Liver (tissue), 8 donors: ENCODE measurements at regions not wholly inside any gene's neighbourhood (a gene's known extent, or its start where the extent isn't known, plus 50 kb on each side); places are given as distances from the start of the nearest gene placed in this dataset.

Experiments used
- DNase-seq: peaks from one replicate; pipeline ENCODE4 v3.0.0-alpha.2; 2017; ENCODE audit warnings: low spot score
- H3K27ac ChIP-seq, 2 donors: one replicate each; pipeline ENCODE4 v1.7.0; 2013; ENCODE audit warnings: inconsistent platforms in 2 of 2, low read length in 2 of 2, control low read depth in 1 of 2, low read depth in 1 of 2, mild to moderate bottlenecking in 1 of 2
- H3K27me3 ChIP-seq, 4 donors: one replicate each; pipeline versions ENCODE4 v1.6.1 to v1.7.0; 2013; ENCODE audit warnings: low read length in 3 of 4, inconsistent platforms in 1 of 4, mild to moderate bottlenecking in 1 of 4, moderate library complexity in 1 of 4; ENCODE audit not compliant: control insufficient read depth in 4 of 4, insufficient read depth in 4 of 4
- H3K36me3 ChIP-seq, 4 donors: one replicate each; pipeline versions ENCODE4 v1.6.1 to v1.7.0; 2013; ENCODE audit warnings: low read length in 3 of 4, mild to moderate bottlenecking in 3 of 4, low read depth in 1 of 4, moderate library complexity in 1 of 4; ENCODE audit not compliant: control insufficient read depth in 4 of 4, insufficient read depth in 3 of 4
- H3K4me1 ChIP-seq, 4 donors: one replicate each; pipeline versions ENCODE4 v1.6.1 to v1.7.0; 2013; ENCODE audit warnings: low read length in 3 of 4, mild to moderate bottlenecking in 3 of 4, moderate library complexity in 1 of 4; ENCODE audit not compliant: control insufficient read depth in 4 of 4, insufficient read depth in 4 of 4
- H3K4me3 ChIP-seq, 3 donors: one replicate each; pipeline versions ENCODE4 v1.6.1 to v1.7.0; 2013; ENCODE audit warnings: low read length in 3 of 3, control low read depth in 1 of 3, low read depth in 1 of 3, mild to moderate bottlenecking in 1 of 3
- H3K9ac ChIP-seq, 2 donors: one replicate each; pipeline ENCODE4 v1.7.0; 2013; ENCODE audit warnings: low read length in 2 of 2, mild to moderate bottlenecking in 2 of 2, moderate library complexity in 2 of 2, control low read depth in 1 of 2, low read depth in 1 of 2
- H3K9me3 ChIP-seq, 4 donors: one replicate each; pipeline versions ENCODE4 v1.6.1 to v1.7.0; 2013; ENCODE audit warnings: low read length in 3 of 4; ENCODE audit not compliant: control insufficient read depth in 4 of 4
- HNF4A ChIP-seq, 2 donors: conservative IDR thresholded peaks; 2 replicates each; pipeline ENCODE4 v1.6.1; 2016; ENCODE audit warnings: antibody characterized with exemption in 2 of 2, mild to moderate bottlenecking in 2 of 2
- HNF4G ChIP-seq: IDR thresholded peaks from 2 replicates; pipeline ENCODE4 v1.6.1; 2016; ENCODE audit warnings: antibody characterized with exemption
- RXRA ChIP-seq, 2 donors: IDR thresholded peaks; 2 replicates each; pipeline ENCODE4 v1.6.1; 2017 to 2018; ENCODE audit warnings: antibody characterized with exemption in 2 of 2, mild to moderate bottlenecking in 1 of 2
- YY1 ChIP-seq: IDR thresholded peaks from 2 replicates; pipeline ENCODE4 v1.6.1; 2016; ENCODE audit warnings: antibody characterized with exemption, mild to moderate bottlenecking
- WGBS: extraction: QIAGEN DNeasy Blood & Tissue Kit; methylation state at CpG from one replicate; pipeline ENCODE4 v1.1.7; 2013; 5-methylcytosine and 5-hydroxymethylcytosine counted together
- TF ChIP-seq, protein P1 (sequence below): IDR thresholded peaks from 2 replicates; pipeline ENCODE4 v1.6.1; 2016; ENCODE audit warnings: antibody characterized with exemption
- TF ChIP-seq, protein P2 (sequence below): IDR thresholded peaks from 2 replicates; pipeline ENCODE4 v1.6.1; 2016; ENCODE audit warnings: antibody characterized with exemption
- TF ChIP-seq, protein P3 (sequence below): IDR thresholded peaks from 2 replicates; pipeline ENCODE4 v1.6.1; 2016; ENCODE audit warnings: antibody characterized with exemption, mild to moderate bottlenecking
- TF ChIP-seq, protein P4 (sequence below): fragments of 150-350 bp; IDR thresholded peaks from 2 replicates; pipeline ENCODE4 v1.5.1; 2017; ENCODE audit warnings: improper control_type of control experiment, low read depth, low read length; ENCODE audit not compliant: missing input control
- donor health status: healthy.
- donor health status: healthy.
- donor health status: healthy.
- donor health status: healthy.
- donor health status: healthy.

DNA sequence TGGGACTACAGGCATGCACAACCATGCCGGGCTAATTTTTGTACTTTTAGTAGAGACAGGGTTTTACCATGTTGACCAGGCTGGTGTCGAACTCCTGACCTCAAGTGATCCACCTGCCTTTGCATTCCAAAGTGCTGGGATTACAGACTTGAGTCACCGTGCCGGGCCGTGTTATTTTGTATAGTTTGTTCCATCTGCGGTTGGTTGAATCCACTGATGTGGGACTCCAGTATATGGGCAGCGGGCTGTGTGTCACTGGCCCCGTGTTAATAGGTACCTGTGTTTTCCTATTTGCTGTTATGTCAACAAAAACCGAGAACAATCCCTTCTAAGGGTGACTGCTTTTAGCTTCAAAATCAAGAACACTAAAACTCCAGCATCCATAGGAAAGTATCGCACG, 297.6 kb upstream of the PITRM1 start:
- TF ChIP-seq YY1 (no peak), HNF4G (no peak), HNF4A (conservative IDR thresholded peaks at IDR 0.05) (no peak), RXRA (IDR thresholded peaks at IDR 0.05) (no peak)
- TF ChIP-seq, protein P1, sequence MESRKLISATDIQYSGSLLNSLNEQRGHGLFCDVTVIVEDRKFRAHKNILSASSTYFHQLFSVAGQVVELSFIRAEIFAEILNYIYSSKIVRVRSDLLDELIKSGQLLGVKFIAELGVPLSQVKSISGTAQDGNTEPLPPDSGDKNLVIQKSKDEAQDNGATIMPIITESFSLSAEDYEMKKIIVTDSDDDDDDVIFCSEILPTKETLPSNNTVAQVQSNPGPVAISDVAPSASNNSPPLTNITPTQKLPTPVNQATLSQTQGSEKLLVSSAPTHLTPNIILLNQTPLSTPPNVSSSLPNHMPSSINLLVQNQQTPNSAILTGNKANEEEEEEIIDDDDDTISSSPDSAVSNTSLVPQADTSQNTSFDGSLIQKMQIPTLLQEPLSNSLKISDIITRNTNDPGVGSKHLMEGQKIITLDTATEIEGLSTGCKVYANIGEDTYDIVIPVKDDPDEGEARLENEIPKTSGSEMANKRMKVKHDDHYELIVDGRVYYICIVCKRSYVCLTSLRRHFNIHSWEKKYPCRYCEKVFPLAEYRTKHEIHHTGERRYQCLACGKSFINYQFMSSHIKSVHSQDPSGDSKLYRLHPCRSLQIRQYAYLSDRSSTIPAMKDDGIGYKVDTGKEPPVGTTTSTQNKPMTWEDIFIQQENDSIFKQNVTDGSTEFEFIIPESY, result no peak
- TF ChIP-seq, protein P2, sequence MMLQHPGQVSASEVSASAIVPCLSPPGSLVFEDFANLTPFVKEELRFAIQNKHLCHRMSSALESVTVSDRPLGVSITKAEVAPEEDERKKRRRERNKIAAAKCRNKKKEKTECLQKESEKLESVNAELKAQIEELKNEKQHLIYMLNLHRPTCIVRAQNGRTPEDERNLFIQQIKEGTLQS, result no peak
- TF ChIP-seq, protein P3, sequence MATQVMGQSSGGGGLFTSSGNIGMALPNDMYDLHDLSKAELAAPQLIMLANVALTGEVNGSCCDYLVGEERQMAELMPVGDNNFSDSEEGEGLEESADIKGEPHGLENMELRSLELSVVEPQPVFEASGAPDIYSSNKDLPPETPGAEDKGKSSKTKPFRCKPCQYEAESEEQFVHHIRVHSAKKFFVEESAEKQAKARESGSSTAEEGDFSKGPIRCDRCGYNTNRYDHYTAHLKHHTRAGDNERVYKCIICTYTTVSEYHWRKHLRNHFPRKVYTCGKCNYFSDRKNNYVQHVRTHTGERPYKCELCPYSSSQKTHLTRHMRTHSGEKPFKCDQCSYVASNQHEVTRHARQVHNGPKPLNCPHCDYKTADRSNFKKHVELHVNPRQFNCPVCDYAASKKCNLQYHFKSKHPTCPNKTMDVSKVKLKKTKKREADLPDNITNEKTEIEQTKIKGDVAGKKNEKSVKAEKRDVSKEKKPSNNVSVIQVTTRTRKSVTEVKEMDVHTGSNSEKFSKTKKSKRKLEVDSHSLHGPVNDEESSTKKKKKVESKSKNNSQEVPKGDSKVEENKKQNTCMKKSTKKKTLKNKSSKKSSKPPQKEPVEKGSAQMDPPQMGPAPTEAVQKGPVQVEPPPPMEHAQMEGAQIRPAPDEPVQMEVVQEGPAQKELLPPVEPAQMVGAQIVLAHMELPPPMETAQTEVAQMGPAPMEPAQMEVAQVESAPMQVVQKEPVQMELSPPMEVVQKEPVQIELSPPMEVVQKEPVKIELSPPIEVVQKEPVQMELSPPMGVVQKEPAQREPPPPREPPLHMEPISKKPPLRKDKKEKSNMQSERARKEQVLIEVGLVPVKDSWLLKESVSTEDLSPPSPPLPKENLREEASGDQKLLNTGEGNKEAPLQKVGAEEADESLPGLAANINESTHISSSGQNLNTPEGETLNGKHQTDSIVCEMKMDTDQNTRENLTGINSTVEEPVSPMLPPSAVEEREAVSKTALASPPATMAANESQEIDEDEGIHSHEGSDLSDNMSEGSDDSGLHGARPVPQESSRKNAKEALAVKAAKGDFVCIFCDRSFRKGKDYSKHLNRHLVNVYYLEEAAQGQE, result no peak
- WGBS, result 90% methylated on average over 11 of the region's 11 CpGs
- peaks cover 0 to 9% (median 0%) of the 10 kb centered on the region in 4 donors for H3K4me1 ChIP-seq
- no peaks in the 10 kb centered on the region for H3K36me3 ChIP-seq
- DNase-seq, result no peak
- no peak overlapping the region for H3K4me3 ChIP-seq
- no peak overlapping the region for H3K27ac ChIP-seq
- H3K9ac ChIP-seq, result no peak overlapping the region
- H3K9me3 ChIP-seq, result no peaks in the 10 kb centered on the region
- H3K27me3 ChIP-seq, result peaks cover 0 to 2% (median 0%) of the 10 kb centered on the region in 4 donors

- H3K4me3 ChIP-seq, result no peak overlapping the region
- 82% methylated on average over 2 of the region's 2 CpGs for WGBS
- peak overlapping the region; percentile 48 to 76 for H3K27ac ChIP-seq
- no peak for DNase-seq
- peaks cover 0 to 15% (median 0%) of the 10 kb centered on the region in 4 donors for H3K4me1 ChIP-seq
- H3K9me3 ChIP-seq, result no peaks in the 10 kb centered on the region
- TF ChIP-seq, protein P4, sequence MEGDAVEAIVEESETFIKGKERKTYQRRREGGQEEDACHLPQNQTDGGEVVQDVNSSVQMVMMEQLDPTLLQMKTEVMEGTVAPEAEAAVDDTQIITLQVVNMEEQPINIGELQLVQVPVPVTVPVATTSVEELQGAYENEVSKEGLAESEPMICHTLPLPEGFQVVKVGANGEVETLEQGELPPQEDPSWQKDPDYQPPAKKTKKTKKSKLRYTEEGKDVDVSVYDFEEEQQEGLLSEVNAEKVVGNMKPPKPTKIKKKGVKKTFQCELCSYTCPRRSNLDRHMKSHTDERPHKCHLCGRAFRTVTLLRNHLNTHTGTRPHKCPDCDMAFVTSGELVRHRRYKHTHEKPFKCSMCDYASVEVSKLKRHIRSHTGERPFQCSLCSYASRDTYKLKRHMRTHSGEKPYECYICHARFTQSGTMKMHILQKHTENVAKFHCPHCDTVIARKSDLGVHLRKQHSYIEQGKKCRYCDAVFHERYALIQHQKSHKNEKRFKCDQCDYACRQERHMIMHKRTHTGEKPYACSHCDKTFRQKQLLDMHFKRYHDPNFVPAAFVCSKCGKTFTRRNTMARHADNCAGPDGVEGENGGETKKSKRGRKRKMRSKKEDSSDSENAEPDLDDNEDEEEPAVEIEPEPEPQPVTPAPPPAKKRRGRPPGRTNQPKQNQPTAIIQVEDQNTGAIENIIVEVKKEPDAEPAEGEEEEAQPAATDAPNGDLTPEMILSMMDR, result no peak
- TF ChIP-seq, protein P2, result no peak
- H3K27me3 ChIP-seq, result peaks cover 0 to 2% (median 0%) of the 10 kb centered on the region in 4 donors
- H3K9ac ChIP-seq, result no peak overlapping the region
- H3K36me3 ChIP-seq, result no peaks in the 10 kb centered on the region
Observed at GRCh38 chr10:3469639-3470020, 297.0 kb upstream of the PITRM1 start.
